ENCODE measurements at regions not wholly inside any gene's neighbourhood (a gene's known extent, or its start where the extent isn't known, plus 50 kb on each side); places are given as distances from the start of the nearest gene placed in this dataset.
A peak's percentile ranks its signal among the peaks of the same experiment; 100 is the strongest.

DNA sequence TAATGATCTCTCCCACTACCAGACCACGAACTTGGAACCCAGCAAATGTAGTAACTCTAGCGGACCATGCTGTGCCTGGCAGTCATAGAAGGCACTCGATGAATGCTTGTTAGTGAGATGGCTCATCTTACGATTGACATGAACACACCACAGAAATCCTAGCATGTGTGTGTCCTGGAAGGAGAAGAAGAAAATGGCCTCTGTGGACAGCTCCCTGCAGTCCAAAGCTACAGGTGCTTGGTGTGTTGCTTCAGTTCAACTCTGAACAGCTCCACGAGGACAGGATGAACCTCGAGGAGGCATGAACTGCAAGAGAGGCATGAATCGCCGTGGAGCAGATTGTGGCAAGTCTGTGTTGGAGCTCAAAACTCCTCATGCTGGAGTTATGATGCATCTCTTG lies 93.5 kb downstream of the KLF6 start:
- no peak for DNase-seq (ENCODE audit: low spot score)

DNA sequence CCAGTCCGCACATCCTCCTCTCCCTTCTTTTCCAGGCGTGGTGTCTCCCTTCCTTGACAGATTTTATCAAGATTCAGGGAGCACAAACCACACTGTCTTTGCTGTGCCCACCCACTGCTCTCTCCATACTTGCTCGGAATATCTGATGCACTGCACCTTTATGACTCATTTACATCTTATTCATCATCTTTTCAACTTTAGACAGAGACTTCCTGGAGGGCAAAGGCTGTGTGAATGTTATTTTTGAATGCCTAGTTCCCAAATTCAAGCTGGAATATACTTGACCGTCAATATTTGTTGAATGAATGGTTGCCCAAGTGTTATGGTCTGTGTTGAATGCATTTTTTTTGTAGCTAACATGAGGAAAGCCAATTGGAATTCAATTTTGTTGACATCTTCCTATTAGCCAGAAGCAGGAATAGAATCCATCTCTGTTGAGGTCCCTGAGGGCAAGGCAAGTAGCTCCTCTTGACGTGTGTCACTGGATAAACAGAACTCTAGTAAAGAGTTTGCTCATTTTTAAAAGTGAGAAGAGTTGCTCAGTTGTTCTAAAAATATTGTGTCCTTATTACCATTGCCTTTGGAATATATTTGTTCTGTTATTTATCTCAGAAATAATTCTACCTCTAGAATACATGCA lies 95.0 kb downstream of the KLF6 start:
- no peak for DNase-seq (ENCODE audit: low spot score)

DNA sequence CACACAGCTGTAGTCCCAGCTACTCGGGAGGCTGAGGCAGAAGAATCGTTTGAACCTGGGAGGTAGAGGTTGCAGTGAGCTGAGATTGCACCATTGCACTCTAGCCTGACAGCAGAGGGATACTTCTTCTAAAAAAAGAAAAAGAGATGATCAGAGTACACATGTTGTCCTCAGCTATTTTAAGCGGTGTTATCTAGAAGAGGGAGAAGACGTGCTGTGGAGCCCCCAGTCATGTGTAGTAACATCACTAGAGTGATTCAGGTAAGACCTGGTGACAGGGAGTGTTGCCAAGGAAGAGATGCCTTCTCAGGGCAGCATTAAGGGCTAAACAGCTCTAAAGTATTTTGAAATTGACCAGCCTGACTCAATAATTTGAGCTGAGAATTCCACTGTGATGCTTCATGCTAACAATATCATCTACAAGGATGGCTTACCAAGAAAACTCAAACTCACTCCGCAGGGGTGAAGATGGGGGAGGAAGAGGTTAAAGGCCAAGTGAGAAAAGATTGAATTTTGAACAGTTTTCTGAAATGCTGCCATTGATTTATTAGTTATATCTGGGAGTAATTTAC lies 97.4 kb downstream of the KLF6 start:
- no peak for DNase-seq (ENCODE audit: low spot score)

DNA sequence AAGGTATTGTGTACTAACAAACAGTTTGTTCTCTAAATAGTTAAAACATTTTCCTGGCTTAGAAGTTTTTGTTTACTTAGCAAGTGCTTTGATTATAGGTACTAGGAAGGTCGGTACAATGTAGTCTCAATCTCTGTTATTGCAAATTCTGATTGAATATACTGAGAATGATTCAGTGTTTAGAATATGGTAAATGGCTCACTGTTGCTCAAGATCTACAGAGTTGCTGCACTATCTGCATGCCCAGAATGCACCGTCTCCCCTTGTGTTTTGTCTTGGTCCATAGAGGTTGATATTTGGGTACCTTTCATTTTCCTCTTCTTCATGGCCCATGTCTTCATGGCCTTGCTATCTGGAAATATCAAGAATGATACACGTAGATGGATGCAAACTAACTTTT lies 99.6 kb downstream of the KLF6 start:
- no peak for DNase-seq (ENCODE audit: low spot score)

DNA sequence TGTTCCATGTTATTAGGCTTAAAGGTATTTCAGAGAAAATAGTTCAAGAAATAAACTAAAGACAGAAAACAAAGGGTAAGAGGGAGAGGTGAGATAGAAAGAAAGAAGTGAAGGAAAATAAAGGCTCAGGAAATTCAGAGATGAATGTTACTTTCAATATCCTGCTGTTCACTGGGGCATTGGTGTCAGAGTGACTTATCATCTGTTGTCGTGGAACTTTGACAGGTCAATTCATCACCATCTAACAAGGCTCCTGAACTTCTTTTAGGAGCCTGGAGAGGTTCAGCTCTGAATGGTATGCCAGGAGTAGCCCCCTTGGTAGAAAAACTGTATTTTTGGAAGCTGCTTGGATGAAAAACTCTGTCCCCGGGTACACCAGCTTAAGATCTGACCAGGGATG lies 100.1 kb downstream of the KLF6 start:
- no peak for DNase-seq (ENCODE audit: low spot score)

DNA sequence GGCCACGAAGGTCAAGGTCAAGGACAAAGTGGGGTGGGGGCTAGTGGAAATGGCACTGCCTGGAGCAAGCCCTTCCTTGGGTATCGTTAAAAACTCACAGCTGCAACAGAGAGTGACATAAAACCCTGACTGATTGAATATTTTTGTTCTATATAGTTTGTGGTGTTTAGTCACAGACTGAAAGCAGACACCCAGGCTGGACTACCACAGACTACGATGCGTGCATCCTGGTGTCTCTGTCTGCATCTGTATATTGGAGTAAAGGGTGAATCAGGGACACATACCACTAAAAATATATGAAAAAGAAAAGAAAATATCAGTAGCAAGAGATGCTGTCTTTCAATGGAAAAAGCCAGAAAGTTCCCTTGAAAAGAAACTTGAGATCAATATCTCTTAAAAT lies 101.4 kb downstream of the KLF6 start:
- DNase-seq (ENCODE audit: low spot score): no peak

DNA sequence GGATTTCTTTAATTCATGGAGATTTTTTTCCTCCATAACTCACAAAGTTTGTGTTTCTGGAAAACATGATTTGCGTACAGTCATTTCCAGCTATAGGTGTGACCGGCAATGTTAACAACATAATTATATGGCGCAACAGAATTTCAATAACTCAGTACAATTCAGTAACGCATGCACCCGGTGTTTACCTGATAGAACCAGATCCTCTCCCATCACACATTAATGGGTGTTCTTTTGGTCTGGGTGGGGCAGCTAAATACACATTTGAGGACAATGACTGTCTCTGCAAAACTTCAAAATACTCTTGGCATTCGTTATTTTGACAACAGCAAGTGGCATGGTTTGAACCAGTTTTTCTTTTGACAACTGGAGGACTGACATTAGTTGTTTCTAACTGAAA lies 102.3 kb downstream of the KLF6 start:
- no peak for DNase-seq (ENCODE audit: low spot score)

DNA sequence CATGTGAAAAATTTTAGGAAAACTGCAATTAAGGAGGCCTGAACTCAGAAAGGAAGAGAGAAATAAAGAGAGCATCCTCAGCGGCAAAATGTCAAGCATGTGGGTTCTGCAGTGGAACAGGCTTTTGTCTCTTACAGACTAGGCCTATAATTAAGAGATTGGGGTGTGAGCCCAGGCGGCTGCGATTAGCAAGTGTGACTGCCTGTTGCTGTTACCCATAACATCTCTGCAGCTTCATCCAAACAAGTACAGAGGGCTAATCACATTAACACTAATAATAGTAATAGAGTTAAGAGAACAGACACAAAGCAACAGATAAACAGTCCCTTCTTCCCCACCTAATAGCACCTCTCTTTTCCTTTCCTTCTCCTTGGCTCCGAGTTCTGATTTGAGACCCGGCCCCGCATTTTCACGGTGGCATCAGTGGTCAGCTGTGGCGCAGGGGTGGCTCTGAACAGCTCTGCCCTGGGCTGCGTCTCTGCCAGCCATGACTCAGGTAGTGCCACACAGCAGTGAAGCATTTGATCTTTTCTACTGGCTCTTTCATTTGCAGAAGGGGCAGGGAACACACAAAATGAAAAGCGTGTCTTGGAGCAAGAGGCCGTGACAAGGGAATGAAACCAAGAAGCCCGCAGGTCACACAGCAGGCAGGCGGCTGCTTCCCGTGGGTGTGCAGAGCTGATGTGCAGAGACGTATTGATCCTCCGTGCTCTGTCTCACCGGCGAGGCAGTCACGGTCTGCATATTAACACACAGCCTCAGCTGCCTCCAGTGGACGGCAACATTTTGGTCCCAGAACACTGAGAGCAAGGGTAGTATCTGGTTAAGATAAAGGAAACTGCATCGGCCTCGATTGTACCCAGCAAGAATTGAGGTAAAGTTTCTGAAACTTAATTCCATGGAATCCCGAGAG lies 103.1 kb downstream of the KLF6 start:
- no peak for DNase-seq (ENCODE audit: low spot score)

DNA sequence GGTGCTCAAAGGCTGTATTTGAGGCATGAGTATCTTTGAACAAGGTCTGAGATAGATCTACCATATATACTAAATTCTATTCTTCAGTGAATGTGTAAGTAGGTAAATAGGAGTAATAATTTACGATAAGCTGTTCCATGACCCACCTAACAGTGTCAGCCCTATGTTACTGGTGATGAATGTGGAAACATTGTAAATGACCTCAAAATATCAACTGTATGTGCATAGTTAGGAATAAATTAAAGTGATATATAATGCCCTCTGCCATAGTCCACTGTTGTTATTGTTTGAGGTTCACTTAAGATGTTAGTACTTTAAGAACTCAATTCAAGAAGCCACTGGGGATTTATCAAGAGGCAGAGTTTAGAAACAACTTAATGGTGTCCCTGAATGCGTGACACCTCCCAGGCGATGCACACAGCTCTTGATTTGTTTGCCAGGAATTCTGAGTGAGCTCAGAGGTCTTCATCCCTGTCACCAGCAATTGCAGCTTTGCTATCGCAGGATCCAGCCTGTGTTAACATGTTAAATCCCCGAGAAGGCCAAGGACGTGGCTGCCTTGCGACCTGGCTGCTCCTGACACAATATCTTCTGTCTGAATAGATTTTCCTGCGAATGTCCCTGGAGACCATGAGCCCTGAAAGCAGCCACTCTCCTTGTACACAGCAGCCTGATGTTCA lies 104.9 kb downstream of the KLF6 start:
- no peak for DNase-seq (ENCODE audit: low spot score)

DNA sequence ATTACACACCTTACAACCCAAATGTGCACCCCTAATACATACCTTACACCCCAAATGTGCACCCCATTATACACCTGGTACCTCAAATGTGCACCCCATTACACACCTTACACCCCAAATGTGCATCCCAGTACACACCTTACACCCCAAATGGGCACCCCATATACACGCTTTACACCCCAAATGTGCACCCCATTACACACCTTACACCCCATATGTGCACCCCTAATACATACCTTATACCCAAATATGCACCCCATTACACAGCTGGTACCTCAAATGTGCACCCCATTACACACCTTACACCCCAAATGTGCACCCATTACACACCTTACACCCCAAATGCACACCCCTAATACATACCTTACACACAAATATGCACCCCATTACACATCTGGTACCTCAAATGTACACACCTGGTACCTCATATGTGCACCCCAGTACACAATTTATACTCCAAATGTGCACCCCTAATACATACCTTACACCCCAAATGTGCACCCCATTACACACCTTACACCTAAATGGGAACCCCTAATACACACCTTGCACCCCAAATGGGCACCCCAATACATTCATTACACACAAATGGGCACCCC lies 106.3 kb downstream of the KLF6 start:
- no peak for DNase-seq (ENCODE audit: low spot score)

DNA sequence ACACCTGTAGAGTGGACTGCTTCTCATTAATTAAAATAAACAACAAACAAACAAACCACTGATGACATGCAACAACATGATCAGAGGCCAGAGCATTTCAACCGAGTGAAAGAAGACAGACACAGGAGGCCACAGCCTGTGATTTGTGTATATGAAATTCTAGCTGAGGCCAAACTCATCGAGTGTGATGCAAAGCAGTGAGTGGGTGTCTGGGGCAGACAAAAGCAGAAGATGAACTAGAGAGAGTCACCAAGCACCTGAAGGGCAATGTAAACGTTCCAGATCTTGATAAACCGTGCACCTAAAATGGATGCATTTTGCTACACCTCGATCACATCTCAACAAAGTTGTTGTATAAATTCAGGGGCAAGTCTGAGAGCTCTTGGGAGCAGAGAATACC lies 108.4 kb downstream of the KLF6 start:
- DNase-seq (ENCODE audit: low spot score): no peak

DNA sequence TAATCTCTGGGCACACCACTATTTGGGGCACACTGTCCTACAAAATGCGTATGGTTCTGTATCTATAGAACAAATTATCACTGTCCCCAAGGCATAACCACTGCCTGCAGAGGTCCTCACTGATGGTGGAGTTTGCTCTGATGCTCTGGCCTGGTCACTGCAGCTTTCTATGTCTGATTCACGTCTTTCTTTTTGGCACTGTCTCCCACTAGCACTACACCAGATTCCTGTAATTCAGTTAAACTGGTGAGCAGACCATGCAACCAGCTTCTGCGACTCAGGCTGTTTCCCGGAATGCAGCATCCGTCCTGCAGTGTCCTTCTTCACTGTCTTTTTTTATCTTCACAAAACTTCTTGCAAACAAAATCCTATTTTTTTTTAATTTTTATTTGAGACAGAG lies 112.8 kb downstream of the KLF6 start:
- DNase-seq (ENCODE audit: low spot score): no peak

DNA sequence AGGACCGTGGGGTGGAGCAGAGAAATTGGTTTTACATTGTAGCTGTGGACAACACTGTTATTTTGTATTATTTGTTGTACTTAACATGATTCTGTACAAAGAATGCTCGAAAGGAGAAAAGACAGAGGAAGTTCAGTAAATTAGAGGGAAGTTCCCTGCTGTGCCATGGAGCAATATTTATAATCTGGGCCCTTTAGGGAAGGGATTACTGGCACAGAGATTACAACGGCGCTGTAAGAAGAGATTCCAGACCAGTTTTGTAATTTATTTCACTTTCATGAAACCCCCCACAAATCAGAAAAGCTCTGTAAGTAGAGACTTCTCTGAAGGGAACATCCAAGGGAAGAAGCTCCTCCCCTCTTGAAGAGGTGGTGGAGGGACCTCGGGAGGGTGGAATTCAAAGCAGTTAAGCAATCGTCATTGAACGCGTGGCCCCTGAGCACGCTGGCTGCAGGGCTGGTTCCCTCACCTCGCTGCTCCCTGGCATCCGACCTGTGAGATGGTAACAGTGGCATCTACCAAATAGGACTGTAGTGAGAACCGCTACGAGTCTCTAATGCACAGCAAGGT lies 113.5 kb downstream of the KLF6 start:
- DNase-seq (ENCODE audit: low spot score): no peak

DNA sequence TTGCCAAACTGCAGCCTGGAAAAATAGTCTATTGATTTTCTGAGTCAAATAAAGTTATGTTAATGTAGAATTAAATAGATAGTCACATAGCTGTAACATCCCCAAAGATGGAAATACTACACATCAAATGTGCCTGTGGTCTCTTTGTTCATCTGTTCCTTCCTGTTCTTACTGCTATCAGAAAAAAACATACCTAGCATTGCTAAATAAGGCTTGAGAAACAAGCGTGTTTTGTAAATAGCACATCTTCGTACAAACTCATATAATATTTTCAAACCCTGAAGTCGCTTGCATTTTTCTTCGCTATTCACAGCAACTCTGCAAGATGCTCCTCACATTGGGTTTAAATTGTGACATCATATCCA lies 116.1 kb downstream of the KLF6 start:
- DNase-seq (ENCODE audit: low spot score): no peak

DNA sequence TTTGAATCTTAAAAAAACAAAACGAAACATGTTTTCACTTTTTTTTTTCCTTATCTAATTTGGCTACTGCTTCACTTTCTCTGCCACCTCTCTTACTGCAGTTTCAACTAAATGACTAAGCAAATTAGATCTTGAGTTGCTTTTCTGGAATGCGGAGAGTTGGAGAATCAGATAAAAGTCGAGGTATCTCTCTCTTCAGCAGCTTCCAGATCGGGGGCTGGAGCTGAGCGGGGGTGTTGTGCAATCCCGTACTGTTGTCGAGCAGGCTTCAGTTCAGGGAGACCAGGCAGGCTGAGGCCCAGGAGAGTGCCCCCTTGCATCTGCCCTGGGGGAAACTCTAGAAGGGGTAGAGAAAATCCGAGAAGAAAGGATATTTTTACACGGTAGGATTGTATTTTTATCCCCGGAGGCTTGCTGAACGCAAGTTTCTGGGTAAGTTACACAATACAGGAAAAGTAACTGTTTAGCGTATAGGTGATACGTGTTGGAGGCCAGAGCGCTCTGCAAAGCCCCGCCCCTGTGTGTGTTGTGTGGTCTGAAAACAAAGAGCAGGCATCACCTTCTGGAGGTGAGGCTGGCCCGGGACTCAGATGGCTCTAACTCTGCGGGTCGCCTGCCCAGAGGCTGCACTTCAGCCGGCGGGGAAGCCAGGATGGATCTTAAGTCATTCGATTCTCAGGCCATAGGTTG lies 116.6 kb downstream of the KLF6 start:
- DNase-seq (ENCODE audit: low spot score): no peak

DNA sequence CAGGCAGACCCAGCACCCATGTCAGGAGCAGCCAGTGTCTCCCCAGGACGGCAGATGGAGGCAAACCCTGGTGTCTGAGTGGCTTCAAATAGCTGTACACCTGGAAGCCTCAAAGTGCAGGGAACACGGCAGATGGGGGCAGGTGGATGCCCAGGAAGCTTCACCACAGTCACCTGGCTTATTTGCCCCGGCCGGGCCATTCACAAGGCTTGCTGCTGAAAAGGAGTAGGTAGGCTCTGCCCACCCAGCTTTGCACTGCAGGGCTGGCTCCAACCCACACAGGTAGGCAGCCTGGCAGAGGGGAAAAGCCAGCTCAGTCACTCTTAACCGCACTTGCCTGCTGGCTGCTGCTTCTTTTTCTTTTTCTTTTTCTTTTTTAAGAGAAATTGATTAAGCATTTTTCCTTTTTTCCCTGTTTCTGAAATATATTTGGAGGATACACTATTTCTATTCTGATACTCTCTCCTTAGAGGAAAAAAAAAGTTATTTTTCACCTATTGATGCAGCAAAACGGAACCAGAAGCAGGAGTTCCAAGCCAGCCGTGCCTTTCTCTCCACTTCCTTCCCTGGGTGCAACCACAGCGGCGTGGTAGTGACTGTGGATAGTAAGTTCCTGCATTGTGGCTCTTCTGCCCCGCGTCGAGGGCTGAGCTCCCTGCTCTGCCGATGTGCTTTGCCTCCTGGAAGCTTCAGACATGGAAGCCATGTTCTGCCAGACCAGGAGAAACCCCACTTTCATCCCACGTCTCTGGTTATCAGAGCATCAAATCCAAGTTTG lies 118.3 kb downstream of the KLF6 start:
- peak; percentile 32 for DNase-seq (ENCODE audit: low spot score)

DNA sequence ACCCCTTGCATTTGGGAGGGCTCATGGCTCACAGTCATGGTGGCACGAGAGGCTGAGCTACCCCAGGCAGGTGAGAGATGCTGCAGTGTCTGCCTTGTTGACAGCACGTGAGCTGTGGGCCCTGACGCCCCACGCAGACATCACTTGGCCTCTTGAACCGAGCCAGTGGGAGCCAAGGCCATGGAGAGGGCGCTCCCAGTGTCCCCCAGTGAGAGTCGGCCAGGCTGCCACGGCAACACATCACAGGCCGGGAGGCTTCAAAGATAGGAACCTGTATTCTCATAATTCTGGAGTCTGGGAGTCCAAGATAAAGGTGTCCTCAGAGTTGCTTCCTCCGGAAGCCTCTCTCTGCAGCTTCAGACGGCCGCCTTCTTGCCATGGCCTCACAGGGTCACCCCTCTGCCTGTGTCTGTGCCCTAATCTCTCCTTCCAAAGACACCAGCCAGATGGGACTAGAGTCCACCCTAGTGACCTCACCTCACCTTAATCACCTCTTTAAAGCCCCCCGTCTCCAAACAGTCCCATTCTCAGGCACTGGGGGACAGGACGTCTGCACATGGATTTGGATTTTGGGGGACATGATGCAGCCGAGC lies 119.6 kb downstream of the KLF6 start:
- DNase-seq (ENCODE audit: low spot score): no peak

DNA sequence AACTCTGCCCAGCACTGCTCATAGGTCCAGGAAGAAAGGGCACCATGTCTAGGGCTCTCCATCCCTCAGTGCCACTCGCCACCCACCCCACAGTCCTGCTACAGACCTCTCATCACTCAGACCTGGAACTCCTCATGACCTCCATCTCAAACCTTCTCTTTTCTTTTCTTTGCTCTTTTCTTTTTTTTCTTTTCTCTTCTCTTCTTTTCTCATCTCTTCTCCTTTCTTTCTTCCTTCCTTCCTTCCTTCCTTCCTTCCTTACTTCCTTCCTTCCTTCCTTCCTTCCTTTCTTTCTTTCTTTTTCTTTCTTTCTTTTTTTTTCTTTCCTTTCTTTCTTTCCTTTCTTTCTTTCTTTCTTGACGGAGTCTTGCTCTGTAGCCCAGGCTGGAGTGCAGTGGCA lies 122.2 kb downstream of the KLF6 start:
- no peak for DNase-seq (ENCODE audit: low spot score)

DNA sequence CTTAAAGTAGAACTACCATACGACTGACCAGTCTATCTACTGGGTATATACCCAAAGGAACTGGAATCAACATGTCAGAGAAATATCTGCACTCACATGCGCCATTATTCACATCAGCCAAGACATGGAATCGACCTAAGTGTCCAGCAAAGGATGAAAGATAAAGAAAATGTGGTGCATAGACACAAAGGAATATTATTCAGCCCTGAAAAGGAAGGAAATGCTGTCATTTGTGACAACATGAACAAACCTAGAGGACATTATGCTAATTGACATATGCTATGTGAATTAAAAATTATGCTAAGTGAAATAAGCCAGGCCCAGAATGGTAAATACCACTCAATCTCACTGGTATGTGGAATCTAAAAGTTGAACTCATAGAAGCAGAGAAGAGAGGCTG lies 123.7 kb downstream of the KLF6 start:
- DNase-seq (ENCODE audit: low spot score): no peak

DNA sequence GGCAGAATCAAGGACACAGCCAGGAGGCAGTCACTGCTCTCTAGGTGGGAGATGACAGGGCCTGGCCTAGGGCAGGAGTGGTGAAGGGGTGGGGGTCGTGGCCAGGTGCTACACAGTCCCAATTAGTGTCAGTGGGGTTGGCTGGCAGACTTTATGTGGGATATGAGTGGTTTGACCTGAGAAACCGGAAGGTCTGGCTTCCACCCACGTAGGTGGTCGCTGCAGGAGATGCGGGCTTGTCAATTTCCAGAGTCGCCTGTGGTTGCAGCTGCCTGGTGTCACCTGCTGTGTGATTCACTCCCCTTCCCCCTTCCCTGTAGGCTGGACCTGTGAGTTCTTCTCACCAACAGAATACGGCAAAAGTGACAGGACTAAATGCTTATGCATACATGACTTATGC lies 124.3 kb downstream of the KLF6 start:
- DNase-seq (ENCODE audit: low spot score): no peak

Measured in pons (tissue), 1 donor.